Mesendoderm (in vitro differentiated cells): ENCODE measurements at regions not wholly inside any gene's neighbourhood (a gene's known extent, or its start where the extent isn't known, plus 50 kb on each side); places are given as distances from the start of the nearest gene placed in this dataset.
A peak's percentile ranks its signal among the peaks of the same experiment; 100 is the strongest.

Source experiments
- DNase-seq: peaks from one replicate; pipeline ENCODE4 v3.0.0; 2013
- H2AK5ac ChIP-seq: 2 replicates; pipeline ENCODE4 v1.6.1; 2013; ENCODE audit warnings: low read length, inconsistent platforms
- H2BK120ac ChIP-seq: 2 replicates; pipeline ENCODE4 v1.6.1; 2013; ENCODE audit warnings: low read depth, mild to moderate bottlenecking, low read length, moderate library complexity, mixed read lengths
- H2BK15ac ChIP-seq: replicated peaks from 2 replicates; pipeline ENCODE4 v1.6.1; 2013; ENCODE audit warnings: low read depth, mild to moderate bottlenecking, moderate library complexity
- H2BK5ac ChIP-seq: 2 replicates; pipeline ENCODE4 v1.6.1; 2013; ENCODE audit warnings: low read length, inconsistent platforms
- H3K18ac ChIP-seq: 2 replicates; pipeline ENCODE4 v1.6.1; 2013; ENCODE audit warnings: mild to moderate bottlenecking, low read length, mixed read lengths
- H3K23ac ChIP-seq: one replicate; pipeline ENCODE4 v1.6.1; 2013; ENCODE audit warnings: low read length
- H3K27ac ChIP-seq: 2 replicates; pipeline ENCODE4 v1.5.1; 2013; ENCODE audit warnings: low read depth, mild to moderate bottlenecking, inconsistent platforms, low read length, moderate library complexity
- H3K27me3 ChIP-seq: 2 replicates; pipeline ENCODE4 v1.6.1; 2013; ENCODE audit warnings: low read length, control low read depth, mild to moderate bottlenecking, inconsistent platforms; ENCODE audit not compliant: insufficient read depth, poor library complexity
- H3K36me3 ChIP-seq: 2 replicates; pipeline ENCODE4 v1.6.1; 2013; ENCODE audit warnings: low read length, inconsistent platforms; ENCODE audit not compliant: control insufficient read depth, insufficient read depth
- H3K4ac ChIP-seq: one replicate; pipeline ENCODE4 v1.6.1; 2013; ENCODE audit warnings: low read depth, mild to moderate bottlenecking, low read length, moderate library complexity
- H3K4me1 ChIP-seq: 2 replicates; pipeline ENCODE4 v1.6.1; 2013; ENCODE audit warnings: low read depth, low read length, inconsistent platforms; ENCODE audit not compliant: control insufficient read depth
- H3K4me2 ChIP-seq: 2 replicates; pipeline ENCODE4 v1.6.1; 2013; ENCODE audit warnings: low read length
- H3K4me3 ChIP-seq: 2 replicates; pipeline ENCODE4 v1.5.1; 2013; ENCODE audit warnings: mild to moderate bottlenecking, low read length
- H3K56ac ChIP-seq: one replicate; pipeline ENCODE4 v1.6.1; 2013; ENCODE audit warnings: low read length
- H3K79me1 ChIP-seq: 2 replicates; pipeline ENCODE4 v1.6.1; 2013; ENCODE audit warnings: low read length, inconsistent platforms
- H3K79me2 ChIP-seq: 2 replicates; pipeline ENCODE4 v1.6.1; 2013; ENCODE audit warnings: mild to moderate bottlenecking, low read length; ENCODE audit not compliant: control insufficient read depth, insufficient read depth
- H3K9ac ChIP-seq: 2 replicates; pipeline ENCODE4 v1.6.1; 2013; ENCODE audit warnings: low read length, inconsistent platforms
- H4K5ac ChIP-seq: one replicate; pipeline ENCODE4 v1.6.1; 2013; ENCODE audit warnings: low read length
- H4K8ac ChIP-seq: one replicate; pipeline ENCODE4 v1.6.1; 2013; ENCODE audit warnings: low read depth, mild to moderate bottlenecking, control low read depth, low read length, moderate library complexity
- WGBS: extraction: QIAGEN DNeasy Blood & Tissue Kit; methylation state at CpG from one replicate; pipeline ENCODE4 v1.1.7; 2013; ENCODE audit warnings: low lambda C conversion rate, missing lambda C conversion rate; ENCODE audit not compliant: insufficient coverage; ENCODE audit errors: extremely low coverage; 5-methylcytosine and 5-hydroxymethylcytosine counted together

DNA sequence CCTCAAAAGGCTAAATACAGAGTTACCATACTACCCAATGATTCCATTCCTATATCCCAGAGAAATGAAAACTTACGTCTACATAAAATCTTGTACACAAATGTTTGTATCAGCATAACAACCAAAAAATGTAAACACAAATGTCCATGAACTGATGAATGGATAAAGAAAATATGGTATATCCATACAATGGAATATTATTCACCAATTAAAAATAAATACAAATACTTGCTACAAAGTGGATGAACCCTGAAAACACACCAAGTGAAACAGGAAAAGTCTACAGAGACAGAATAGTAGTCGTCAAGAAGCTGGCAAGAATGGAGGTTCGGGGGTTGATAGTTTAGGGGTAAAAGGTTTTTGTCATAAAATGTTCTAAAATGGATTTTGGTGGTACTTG lies 54.0 kb upstream of the ANKRD28 start:
- Histone ChIP-seq H3K56ac (no peak overlapping the region), H3K18ac (no peak overlapping the region), H3K4me1 (no peaks in the 10 kb centered on the region), H4K5ac (no peak overlapping the region), H2BK120ac (no peak overlapping the region), H3K23ac (no peak overlapping the region), H3K79me2 (peaks cover 29% of the 10 kb centered on the region), H3K4me2 (no peak overlapping the region), H3K79me1 (peaks cover 13% of the 10 kb centered on the region), H3K27ac (no peak overlapping the region), H4K8ac (no peak overlapping the region), H2AK5ac (no peak overlapping the region), H2BK5ac (no peak overlapping the region), H3K9ac (no peak overlapping the region), H3K27me3 (no peaks in the 10 kb centered on the region), H3K36me3 (no peaks in the 10 kb centered on the region), H2BK15ac (no peak overlapping the region), H3K4ac (no peak overlapping the region), H3K4me3 (no peak overlapping the region)
- WGBS = 100% methylated on average over 1 of the region's 3 CpGs
- no peak for DNase-seq

DNA sequence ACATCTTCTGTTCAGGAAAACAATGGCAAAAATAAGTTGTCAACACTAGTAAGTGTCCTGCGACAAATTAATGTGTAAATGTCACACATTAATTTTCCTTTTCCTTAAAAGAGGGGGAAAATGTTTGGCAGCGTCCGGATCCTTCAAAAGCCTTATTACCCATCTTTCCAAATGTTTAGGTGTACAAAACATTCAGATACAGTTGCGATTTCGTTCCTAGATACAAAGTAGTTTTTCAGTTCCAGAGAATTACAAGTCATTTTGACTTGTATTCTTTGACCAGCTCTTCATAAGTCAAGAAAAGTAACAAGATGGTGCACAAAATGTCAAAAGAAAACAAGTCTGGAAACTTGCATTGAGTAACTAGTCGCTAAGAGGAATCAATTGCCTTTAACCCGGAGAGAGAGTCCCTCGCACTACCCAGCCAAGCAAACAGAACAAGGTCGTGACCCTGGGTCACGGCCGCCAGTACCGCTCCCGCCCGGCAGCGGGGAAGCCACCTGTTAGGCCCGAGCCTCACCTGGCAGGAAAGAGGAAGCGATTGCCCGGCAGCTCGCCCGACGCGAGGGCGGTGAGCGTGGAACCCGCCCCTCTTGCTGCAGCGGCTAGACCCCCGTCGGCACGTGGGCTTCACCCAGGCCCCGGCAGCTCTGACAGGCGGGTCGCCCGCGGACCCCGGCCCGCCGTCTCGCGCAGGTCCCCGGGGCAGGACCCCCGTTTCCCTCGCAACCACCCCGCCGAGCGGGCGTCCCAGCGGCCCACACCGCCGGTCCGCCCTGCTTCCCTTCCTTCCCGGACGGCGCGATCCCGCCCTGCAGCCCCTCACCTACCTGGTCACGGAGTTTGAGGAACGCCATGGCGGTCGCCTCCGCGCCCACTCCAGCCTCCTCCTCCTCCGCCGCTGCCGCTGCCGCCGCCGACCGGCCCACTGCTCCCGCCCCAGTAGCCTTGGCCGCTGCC lies 61.0 kb upstream of the ANKRD28 start:
- peaks cover 9% of the 10 kb centered on the region for H3K79me1 ChIP-seq
- no peaks in the 10 kb centered on the region for H3K27me3 ChIP-seq
- no peak overlapping the region for H4K5ac ChIP-seq
- WGBS = no CpG with 5 or more reads among the region's 70 CpGs
- no peak overlapping the region for H2BK120ac ChIP-seq
- H2BK15ac ChIP-seq = no peak overlapping the region
- peak overlapping the region; percentile 70 for H3K4me3 ChIP-seq
- no peaks in the 10 kb centered on the region for H3K4me1 ChIP-seq
- H2BK5ac ChIP-seq = no peak overlapping the region
- H3K27ac ChIP-seq = peak overlapping the region; percentile 97
- no peaks in the 10 kb centered on the region for H3K36me3 ChIP-seq
- peak overlapping the region; percentile 81 for H3K9ac ChIP-seq
- H4K8ac ChIP-seq = no peak overlapping the region
- H3K4me2 ChIP-seq = peak overlapping the region; percentile 49
- no peak overlapping the region for H3K23ac ChIP-seq
- no peak overlapping the region for H2AK5ac ChIP-seq
- peaks cover 27% of the 10 kb centered on the region for H3K79me2 ChIP-seq
- peak; percentile 77 for DNase-seq
- H3K18ac ChIP-seq = peak overlapping the region; percentile 85
- no peak overlapping the region for H3K4ac ChIP-seq
- H3K56ac ChIP-seq = peak overlapping the region; percentile 94

DNA sequence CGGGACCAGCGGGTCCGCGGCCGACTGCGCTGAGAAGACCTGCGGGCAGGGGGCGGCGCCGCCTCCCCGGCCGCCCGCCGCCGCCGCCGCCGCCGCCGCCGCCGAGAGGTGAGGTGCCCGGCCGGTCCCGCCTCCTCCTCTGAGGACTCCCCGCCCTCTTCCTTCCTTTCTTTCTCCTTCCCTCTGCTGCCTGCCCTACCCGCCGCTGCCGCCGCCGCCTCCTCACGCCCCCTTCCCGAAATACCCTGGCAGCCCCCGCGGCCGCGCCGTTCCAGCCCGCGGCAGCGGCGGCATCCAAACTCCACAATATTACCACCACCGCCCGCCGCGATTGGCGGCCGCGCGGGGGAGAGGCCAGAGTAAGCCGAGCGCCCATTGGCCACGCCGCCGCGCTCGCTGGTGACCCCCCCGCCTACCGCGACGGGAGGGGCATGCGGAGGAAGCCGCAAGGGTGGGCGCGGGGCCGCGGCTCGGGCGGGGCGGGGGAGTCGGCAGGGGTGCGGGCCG lies 61.8 kb upstream of the ANKRD28 start:
- Histone ChIP-seq H3K9ac (peak overlapping the region; percentile 81), H3K4me1 (no peaks in the 10 kb centered on the region), H3K4me3 (peak overlapping the region; percentile 70), H2BK5ac (no peak overlapping the region), H3K4me2 (no peak overlapping the region), H3K4ac (no peak overlapping the region), H3K36me3 (no peaks in the 10 kb centered on the region), H4K8ac (no peak overlapping the region), H2BK120ac (no peak overlapping the region), H3K27ac (peak overlapping the region; percentile 97), H3K18ac (peak overlapping the region; percentile 86), H2AK5ac (no peak overlapping the region), H2BK15ac (no peak overlapping the region), H3K79me2 (peaks cover 23% of the 10 kb centered on the region), H4K5ac (no peak overlapping the region), H3K27me3 (no peaks in the 10 kb centered on the region), H3K23ac (no peak overlapping the region), H3K56ac (peak overlapping the region; percentile 94), H3K79me1 (peaks cover 5% of the 10 kb centered on the region)
- no CpG with 5 or more reads among the region's 73 CpGs for WGBS
- DNase-seq = peak; percentile 92

DNA sequence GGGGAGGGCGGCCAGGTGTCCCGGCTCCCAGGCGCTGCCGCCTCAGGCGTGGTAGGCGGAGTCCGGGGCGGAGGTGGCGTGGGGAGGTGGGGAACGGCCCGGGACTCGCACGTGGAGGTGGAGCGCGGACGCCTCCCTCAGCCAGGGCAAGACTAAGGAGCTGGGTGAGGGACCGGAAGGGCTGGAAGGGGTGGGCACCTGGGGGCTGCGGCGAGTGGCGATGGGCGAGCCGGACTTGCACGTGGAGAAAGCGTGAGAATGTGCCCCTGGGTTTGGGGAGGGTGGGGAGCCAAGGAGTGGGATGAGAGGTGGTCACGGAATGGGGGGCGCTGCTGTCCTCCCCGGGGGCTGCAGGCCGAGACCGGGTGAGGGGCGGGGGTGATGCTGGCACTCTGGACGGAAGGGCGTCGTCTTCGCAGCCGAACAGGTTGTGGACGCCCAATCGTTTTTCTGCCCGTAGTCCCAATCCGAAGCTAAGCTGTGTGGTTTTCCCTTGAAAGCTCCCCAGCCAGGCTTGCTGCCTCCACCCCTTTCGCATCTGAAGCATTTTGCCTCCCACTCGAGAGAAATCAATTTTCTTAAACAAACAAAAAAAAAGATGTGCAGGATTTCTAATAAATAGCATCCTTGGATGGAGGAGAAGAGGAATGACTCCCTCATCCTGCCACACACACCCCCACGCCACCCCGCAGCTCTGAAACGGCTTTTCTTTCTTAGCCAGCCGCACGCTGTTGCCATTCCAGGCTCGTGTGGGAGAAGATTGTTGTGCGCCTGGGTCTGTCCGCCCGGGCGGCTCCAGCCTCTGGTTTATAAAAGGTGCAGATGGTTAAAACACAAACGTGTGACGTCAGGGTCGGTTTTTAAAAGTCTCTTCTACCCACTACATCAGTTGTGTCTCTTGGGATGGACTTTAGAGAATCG lies 62.5 kb upstream of the ANKRD28 start:
- no peak overlapping the region for H2BK120ac ChIP-seq
- peak overlapping the region; percentile 89 for H3K56ac ChIP-seq
- H3K79me1 ChIP-seq = peaks cover 5% of the 10 kb centered on the region
- H2BK15ac ChIP-seq = no peak overlapping the region
- H3K4me2 ChIP-seq = peak overlapping the region; percentile 74
- H3K4me1 ChIP-seq = no peaks in the 10 kb centered on the region
- peak overlapping the region; percentile 65 for H3K9ac ChIP-seq
- DNase-seq = peak; percentile 82
- H3K79me2 ChIP-seq = peaks cover 19% of the 10 kb centered on the region
- no CpG with 5 or more reads among the region's 55 CpGs for WGBS
- H3K27me3 ChIP-seq = no peaks in the 10 kb centered on the region
- H3K4ac ChIP-seq = peak overlapping the region; percentile 95
- H3K36me3 ChIP-seq = no peaks in the 10 kb centered on the region
- H3K18ac ChIP-seq = peak overlapping the region; percentile 86
- H3K4me3 ChIP-seq = peak overlapping the region; percentile 46
- H2BK5ac ChIP-seq = no peak overlapping the region
- peak overlapping the region; percentile 79 for H3K27ac ChIP-seq
- no peak overlapping the region for H2AK5ac ChIP-seq
- H3K23ac ChIP-seq = no peak overlapping the region
- no peak overlapping the region for H4K8ac ChIP-seq
- no peak overlapping the region for H4K5ac ChIP-seq

DNA sequence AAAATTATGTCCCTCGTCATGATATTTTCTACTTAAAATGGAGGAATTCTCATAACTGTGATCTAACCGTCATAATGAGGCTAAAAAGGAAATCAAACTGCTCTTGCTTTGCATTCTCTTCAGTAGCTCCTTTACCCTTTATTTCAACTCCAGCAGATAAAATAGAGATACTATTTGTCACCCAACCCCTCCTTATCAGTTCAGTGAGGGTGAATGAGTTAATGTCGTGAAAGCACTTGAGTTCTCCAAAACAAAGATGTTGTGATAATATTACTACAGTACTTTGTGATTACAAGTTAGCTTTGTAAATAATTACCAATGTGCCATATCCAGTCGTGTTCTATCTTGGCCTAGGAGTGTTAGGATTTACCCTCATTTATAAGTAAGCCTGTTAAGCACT lies 63.4 kb upstream of the ANKRD28 start:
- no peaks in the 10 kb centered on the region for H3K36me3 ChIP-seq
- no peak overlapping the region for H4K8ac ChIP-seq
- no peak overlapping the region for H3K9ac ChIP-seq
- H3K79me1 ChIP-seq = peaks cover 3% of the 10 kb centered on the region
- no CpG with 5 or more reads among the region's 4 CpGs for WGBS
- no peaks in the 10 kb centered on the region for H3K4me1 ChIP-seq
- H3K4me2 ChIP-seq = no peak overlapping the region
- no peak overlapping the region for H2AK5ac ChIP-seq
- peak; percentile 69 for DNase-seq
- H2BK5ac ChIP-seq = no peak overlapping the region
- peaks cover 13% of the 10 kb centered on the region for H3K79me2 ChIP-seq
- H3K4ac ChIP-seq = no peak overlapping the region
- no peak overlapping the region for H4K5ac ChIP-seq
- no peak overlapping the region for H3K4me3 ChIP-seq
- no peak overlapping the region for H3K27ac ChIP-seq
- H2BK120ac ChIP-seq = no peak overlapping the region
- no peak overlapping the region for H3K18ac ChIP-seq
- no peak overlapping the region for H3K23ac ChIP-seq
- no peak overlapping the region for H2BK15ac ChIP-seq
- H3K27me3 ChIP-seq = no peaks in the 10 kb centered on the region
- H3K56ac ChIP-seq = no peak overlapping the region
